Osteoblast (primary cell): ENCODE measurements at regions not wholly inside any gene's neighbourhood (a gene's known extent, or its start where the extent isn't known, plus 50 kb on each side); places are given as distances from the start of the nearest gene placed in this dataset.

Experiments
- DNase-seq: peaks from one replicate; pipeline ENCODE4 v3.0.0; 2011; ENCODE audit warnings: low spot score, mixed read lengths; ENCODE audit not compliant: insufficient read length; ENCODE audit errors: missing footprints
- H2AFZ ChIP-seq: 2 replicates; pipeline ENCODE4 v1.6.0; 2011; ENCODE audit warnings: mild to moderate bottlenecking, low read length
- H3K27ac ChIP-seq: 2 replicates; pipeline ENCODE4 v1.5.1; 2011; ENCODE audit warnings: mild to moderate bottlenecking, low read depth, low read length, moderate library complexity
- H3K27me3 ChIP-seq: 2 replicates; pipeline ENCODE4 v1.6.0; 2012; ENCODE audit warnings: mild to moderate bottlenecking, control low read depth, inconsistent platforms, low read length, moderate library complexity; ENCODE audit not compliant: insufficient read depth
- H3K36me3 ChIP-seq: 2 replicates; pipeline ENCODE4 v1.5.1; 2011; ENCODE audit warnings: mild to moderate bottlenecking, low read length, control low read depth, moderate library complexity; ENCODE audit not compliant: insufficient read depth
- H3K4me1 ChIP-seq: 2 replicates; pipeline ENCODE4 v1.5.1; 2011; ENCODE audit warnings: mild to moderate bottlenecking, low read length, control low read depth, moderate library complexity; ENCODE audit not compliant: insufficient read depth
- H3K4me2 ChIP-seq: 2 replicates; pipeline ENCODE4 v1.6.0; 2011; ENCODE audit warnings: mild to moderate bottlenecking, low read length; ENCODE audit not compliant: insufficient read depth
- H3K4me3 ChIP-seq: fragments of 200-600 bp; sonication (generic); 3 replicates; pipeline ENCODE4 v1.5.1; 2012; ENCODE audit warnings: mild to moderate bottlenecking, low read length, inconsistent platforms; ENCODE audit not compliant: insufficient read depth
- H3K79me2 ChIP-seq: 2 replicates; pipeline ENCODE4 v1.6.0; 2012; ENCODE audit warnings: mild to moderate bottlenecking, low read length, control low read depth, inconsistent platforms; ENCODE audit not compliant: insufficient read depth
- H3K9me3 ChIP-seq: 2 replicates; pipeline ENCODE4 v1.5.1; 2011; ENCODE audit warnings: low read depth, low read length, control low read depth
- H4K20me1 ChIP-seq: 2 replicates; pipeline ENCODE4 v1.6.0; 2012; ENCODE audit warnings: mild to moderate bottlenecking, low read length, control low read depth; ENCODE audit not compliant: insufficient read depth
- CTCF ChIP-seq: IDR thresholded peaks from 2 replicates; pipeline ENCODE4 v1.5.1; 2011; ENCODE audit warnings: mild to moderate bottlenecking, low read depth, low read length, moderate library complexity; ENCODE audit errors: extremely low read depth

- Histone ChIP-seq H3K9me3 (no peaks in the 10 kb centered on the region), H3K36me3 (no peaks in the 10 kb centered on the region), H4K20me1 (no peaks in the 10 kb centered on the region), H3K27me3 (no peaks in the 10 kb centered on the region), H2AFZ (no peak overlapping the region), H3K4me3 (no peak overlapping the region), H3K79me2 (no peaks in the 10 kb centered on the region), H3K4me1 (no peaks in the 10 kb centered on the region), H3K27ac (no peak overlapping the region), H3K4me2 (no peak overlapping the region)
- no peak for TF ChIP-seq CTCF
- DNase-seq: no peak
These were observed 76.5 kb upstream of the DLX2 start for GRCh38 chr2:172179045-172179701.

- Histone ChIP-seq H3K27me3 (no peaks in the 10 kb centered on the region), H3K4me1 (no peaks in the 10 kb centered on the region), H3K79me2 (no peaks in the 10 kb centered on the region), H3K4me3 (no peak overlapping the region), H2AFZ (no peak overlapping the region), H3K27ac (no peak overlapping the region), H3K36me3 (no peaks in the 10 kb centered on the region), H3K4me2 (no peak overlapping the region), H4K20me1 (no peaks in the 10 kb centered on the region), H3K9me3 (no peaks in the 10 kb centered on the region)
- DNase-seq: no peak
- TF ChIP-seq CTCF: no peak
These were observed 79.1 kb upstream of the DLX2 start for GRCh38 chr2:172181840-172182239.

- DNase-seq: no peak
- TF ChIP-seq CTCF: no peak
- no peak overlapping the region for H3K4me3 ChIP-seq
- H3K27me3 ChIP-seq: no peaks in the 10 kb centered on the region
- H2AFZ ChIP-seq: no peak overlapping the region
- H3K79me2 ChIP-seq: no peaks in the 10 kb centered on the region
- H3K4me1 ChIP-seq: no peaks in the 10 kb centered on the region
- H3K4me2 ChIP-seq: no peak overlapping the region
- no peaks in the 10 kb centered on the region for H3K9me3 ChIP-seq
- H3K36me3 ChIP-seq: no peaks in the 10 kb centered on the region
- no peak overlapping the region for H3K27ac ChIP-seq
- H4K20me1 ChIP-seq: no peaks in the 10 kb centered on the region
These were observed 79.9 kb upstream of the DLX2 start for GRCh38 chr2:172182624-172183023.

- Histone ChIP-seq H2AFZ (no peak overlapping the region), H3K79me2 (no peaks in the 10 kb centered on the region), H3K36me3 (no peaks in the 10 kb centered on the region), H3K4me3 (no peak overlapping the region), H3K4me2 (no peak overlapping the region), H4K20me1 (no peaks in the 10 kb centered on the region), H3K27ac (no peak overlapping the region), H3K27me3 (no peaks in the 10 kb centered on the region), H3K4me1 (peaks cover 3% of the 10 kb centered on the region), H3K9me3 (peaks cover 4% of the 10 kb centered on the region)
- no peak for TF ChIP-seq CTCF
- DNase-seq: no peak
These were observed 90.8 kb upstream of the DLX2 start for GRCh38 chr2:172193331-172194089.
